Thymus (tissue), 11 donors: ENCODE measurements at regions not wholly inside any gene's neighbourhood (a gene's known extent, or its start where the extent isn't known, plus 50 kb on each side); places are given as distances from the start of the nearest gene placed in this dataset.

Source experiments
- DNase-seq, 9 donors: peaks; one replicate each; pipeline ENCODE4 v3.0.0-alpha.2; 2013; ENCODE audit warnings: low spot score in 9 of 9, low read depth in 6 of 9, missing footprints in 1 of 9
- H3K27ac ChIP-seq, 2 donors: one replicate each; pipeline ENCODE4 v1.5.1; 2013; ENCODE audit warnings: control low read depth in 1 of 2, low read depth in 1 of 2, low read length in 1 of 2, mild to moderate bottlenecking in 1 of 2, moderate library complexity in 1 of 2
- H3K27me3 ChIP-seq, 2 donors: one replicate each; pipeline ENCODE4 v1.5.1; 2013; ENCODE audit warnings: low read length in 1 of 2; ENCODE audit not compliant: control insufficient read depth in 2 of 2, insufficient read depth in 1 of 2
- H3K36me3 ChIP-seq, 2 donors: one replicate each; pipeline ENCODE4 v1.5.1; 2013; ENCODE audit warnings: low read length in 1 of 2, mild to moderate bottlenecking in 1 of 2, moderate library complexity in 1 of 2; ENCODE audit not compliant: control insufficient read depth in 2 of 2, insufficient read depth in 2 of 2
- H3K4me1 ChIP-seq, 2 donors: one replicate each; pipeline ENCODE4 v1.5.1; 2013; ENCODE audit warnings: low read length in 2 of 2; ENCODE audit not compliant: control insufficient read depth in 2 of 2, insufficient read depth in 2 of 2
- H3K4me3 ChIP-seq, 2 donors: one replicate each; pipeline ENCODE4 v1.5.1; 2013; ENCODE audit warnings: low read length in 2 of 2, control low read depth in 1 of 2, mild to moderate bottlenecking in 1 of 2
- H3K9me3 ChIP-seq, 2 donors: one replicate each; pipeline ENCODE4 v1.5.1; 2013; ENCODE audit warnings: low read length in 1 of 2, mild to moderate bottlenecking in 1 of 2; ENCODE audit not compliant: control insufficient read depth in 2 of 2, insufficient read depth in 1 of 2
- WGBS: extraction: QIAGEN DNeasy Blood & Tissue Kit; methylation state at CpG from one replicate; pipeline ENCODE4 v1.1.7; 2013; 5-methylcytosine and 5-hydroxymethylcytosine counted together
- donor health status: healthy.

- Histone ChIP-seq H3K4me1 (no peaks in the 10 kb centered on the region), H3K9me3 (no peaks in the 10 kb centered on the region), H3K27ac (no peak overlapping the region), H3K27me3 (no peaks in the 10 kb centered on the region), H3K36me3 (no peaks in the 10 kb centered on the region), H3K4me3 (no peak overlapping the region)
- no peak for DNase-seq
Measured at GRCh38 chr5:103918668-103919367, 356.2 kb upstream of the NUDT12 start.

DNA sequence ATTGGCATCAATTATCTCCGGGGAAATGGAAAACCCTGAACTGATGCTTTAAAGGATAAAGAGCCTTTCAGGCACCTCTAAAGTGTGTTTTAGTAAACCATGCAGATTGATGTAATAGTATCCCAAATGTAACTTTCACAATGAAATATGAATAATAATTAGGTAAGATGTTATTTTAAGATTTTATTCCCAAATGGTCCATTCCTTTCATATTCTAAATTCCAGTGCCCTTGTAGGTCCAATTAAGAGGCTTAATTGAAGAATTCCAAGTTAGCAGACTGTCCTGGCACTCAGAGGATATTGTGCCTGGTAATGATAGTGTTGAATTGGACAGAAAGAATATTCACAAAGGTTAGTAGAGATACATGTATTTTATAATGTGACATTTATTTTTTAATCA is 352.5 kb upstream of the NUDT12 start:
- 96% methylated on average over 1 of the region's 1 CpG for WGBS
- DNase-seq: no peak
- Histone ChIP-seq H3K4me1 (no peaks in the 10 kb centered on the region), H3K36me3 (no peaks in the 10 kb centered on the region), H3K27me3 (no peaks in the 10 kb centered on the region), H3K27ac (no peak overlapping the region), H3K9me3 (no peaks in the 10 kb centered on the region), H3K4me3 (no peak overlapping the region)

- H3K4me1 ChIP-seq: no peaks in the 10 kb centered on the region
- H3K27me3 ChIP-seq: no peaks in the 10 kb centered on the region
- no peak overlapping the region for H3K4me3 ChIP-seq
- H3K36me3 ChIP-seq: no peaks in the 10 kb centered on the region
- WGBS: 76% methylated on average over 2 of the region's 2 CpGs
- no peak overlapping the region for H3K27ac ChIP-seq
- no peaks in the 10 kb centered on the region for H3K9me3 ChIP-seq
- no peak for DNase-seq
Measured at GRCh38 chr5:103910786-103911185, 348.2 kb upstream of the NUDT12 start.

DNA sequence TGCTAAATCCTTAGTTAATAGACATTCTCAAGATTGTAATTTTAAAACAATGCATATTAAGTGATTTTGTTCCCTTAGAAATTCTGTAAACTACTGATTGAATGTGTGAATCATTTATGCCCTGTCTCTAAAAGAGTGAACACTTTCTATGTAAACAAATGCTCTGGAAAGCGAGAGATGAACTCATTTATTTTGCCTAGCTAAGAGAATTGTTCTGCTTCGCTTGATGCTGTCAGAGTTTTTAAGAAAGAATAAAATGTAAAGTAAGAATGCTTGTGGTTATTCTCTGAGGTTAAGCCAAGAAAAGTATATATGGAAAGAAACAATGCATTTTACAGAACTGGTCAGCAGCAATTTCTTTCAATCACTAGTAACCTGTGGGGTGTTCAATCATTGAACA is 347.4 kb upstream of the NUDT12 start:
- Histone ChIP-seq H3K27me3 (no peaks in the 10 kb centered on the region), H3K9me3 (no peaks in the 10 kb centered on the region), H3K36me3 (no peaks in the 10 kb centered on the region), H3K4me3 (no peak overlapping the region), H3K27ac (no peak overlapping the region), H3K4me1 (no peaks in the 10 kb centered on the region)
- DNase-seq: no peak
- WGBS: 85% methylated on average over 2 of the region's 2 CpGs

DNA sequence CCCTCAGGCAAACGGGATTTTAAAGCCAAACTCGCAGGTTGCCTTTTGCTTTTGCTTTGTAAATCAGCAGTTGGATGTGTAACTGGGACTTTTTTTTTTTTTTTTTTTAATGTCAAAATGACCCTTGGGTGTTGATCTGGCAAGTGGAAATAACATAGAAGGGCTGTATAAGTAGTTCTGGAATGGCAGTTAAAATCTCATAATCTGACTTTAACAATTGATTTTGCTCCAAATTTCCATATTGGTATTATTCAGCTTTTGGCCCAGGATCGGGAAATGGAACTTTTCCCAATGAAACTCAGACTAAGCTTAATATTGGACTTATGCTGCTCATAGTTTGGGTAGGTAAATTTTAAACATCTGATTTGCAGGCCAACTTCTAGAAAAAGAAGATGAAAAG is 346.8 kb upstream of the NUDT12 start:
- Histone ChIP-seq H3K27me3 (no peaks in the 10 kb centered on the region), H3K4me1 (no peaks in the 10 kb centered on the region), H3K27ac (no peak overlapping the region), H3K36me3 (no peaks in the 10 kb centered on the region), H3K9me3 (no peaks in the 10 kb centered on the region), H3K4me3 (no peak overlapping the region)
- no peak for DNase-seq
- WGBS: 91% methylated on average over 3 of the region's 3 CpGs

- H3K4me1 ChIP-seq: no peaks in the 10 kb centered on the region
- H3K27ac ChIP-seq: no peak overlapping the region
- H3K9me3 ChIP-seq: no peaks in the 10 kb centered on the region
- WGBS: 76% methylated on average over 9 of the region's 9 CpGs
- no peaks in the 10 kb centered on the region for H3K36me3 ChIP-seq
- H3K27me3 ChIP-seq: no peaks in the 10 kb centered on the region
- DNase-seq: no peak
- no peak overlapping the region for H3K4me3 ChIP-seq
Measured at GRCh38 chr5:103908336-103909080, 345.9 kb upstream of the NUDT12 start.

DNA sequence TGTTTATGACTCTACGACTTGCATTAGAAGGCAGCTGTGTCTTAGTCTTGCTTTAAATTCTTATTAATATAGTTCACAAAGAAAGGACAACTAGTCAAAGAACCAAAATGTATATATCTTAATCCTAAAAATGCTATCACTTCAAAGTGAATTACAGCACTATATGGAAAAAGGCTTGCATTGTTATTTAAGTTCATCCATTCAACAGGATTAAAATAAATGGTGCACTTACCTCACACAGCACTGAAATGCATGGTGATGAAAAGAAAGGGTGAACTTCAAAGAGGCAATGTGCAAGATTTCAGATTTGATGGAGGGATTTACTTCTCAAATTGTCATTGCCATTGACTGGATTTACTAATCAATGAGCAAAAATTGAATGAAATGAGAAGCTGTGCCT is 344.4 kb upstream of the NUDT12 start:
- Histone ChIP-seq H3K4me3 (no peak overlapping the region), H3K36me3 (no peaks in the 10 kb centered on the region), H3K4me1 (no peaks in the 10 kb centered on the region), H3K9me3 (peaks cover 0 to 2% of the 10 kb centered on the region in 2 donors), H3K27ac (no peak overlapping the region), H3K27me3 (no peaks in the 10 kb centered on the region)
- DNase-seq: no peak
- WGBS: 88% methylated on average over 1 of the region's 1 CpG

DNA sequence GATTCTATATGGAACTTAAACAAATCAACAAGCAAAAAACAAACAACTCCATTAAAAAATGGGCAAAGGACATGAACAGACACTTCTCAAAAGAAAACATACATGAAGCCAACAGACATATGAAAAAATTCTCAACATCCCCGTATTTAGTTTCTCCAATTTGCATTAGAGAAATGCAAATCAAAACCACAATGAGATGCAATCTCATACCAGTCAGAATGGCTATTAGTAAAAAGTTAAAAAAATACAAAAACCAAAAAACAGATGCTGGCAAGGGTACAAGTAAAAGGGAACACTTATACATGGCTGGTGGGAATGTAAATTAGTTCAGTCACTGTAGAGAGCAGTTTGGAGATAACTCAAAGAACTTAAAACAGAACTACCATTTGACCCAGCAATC is 342.1 kb upstream of the NUDT12 start:
- H3K4me1 ChIP-seq: no peaks in the 10 kb centered on the region
- H3K4me3 ChIP-seq: no peak overlapping the region
- 91% methylated on average over 1 of the region's 1 CpG for WGBS
- H3K27me3 ChIP-seq: no peaks in the 10 kb centered on the region
- H3K36me3 ChIP-seq: no peaks in the 10 kb centered on the region
- no peak overlapping the region for H3K27ac ChIP-seq
- peaks cover 0 to 2% of the 10 kb centered on the region in 2 donors for H3K9me3 ChIP-seq
- no peak for DNase-seq

- WGBS: 88% methylated on average over 3 of the region's 3 CpGs
- Histone ChIP-seq H3K9me3 (peaks cover 0 to 2% of the 10 kb centered on the region in 2 donors), H3K4me1 (no peaks in the 10 kb centered on the region), H3K4me3 (no peak overlapping the region), H3K27me3 (no peaks in the 10 kb centered on the region), H3K36me3 (no peaks in the 10 kb centered on the region), H3K27ac (no peak overlapping the region)
- DNase-seq: no peak
Measured at GRCh38 chr5:103902893-103903292, 340.3 kb upstream of the NUDT12 start.
